Keratinocyte (primary cell): ENCODE measurements at regions not wholly inside any gene's neighbourhood (a gene's known extent, or its start where the extent isn't known, plus 50 kb on each side); places are given as distances from the start of the nearest gene placed in this dataset.
"Not testable (repeated sequence)": the region's sequence is repeated elsewhere in the genome, so short reads cannot be mapped to it uniquely, and the experiment has no call there.

ENCODE experiments used
- EZH2 ChIP-seq: IDR thresholded peaks from one replicate; pipeline ENCODE4 v1.6.1; 2012; ENCODE audit warnings: inconsistent platforms, mild to moderate bottlenecking, low read length, moderate library complexity
- TF ChIP-seq, protein P1 (sequence below), 3 experiments: IDR thresholded peaks in 1 of 3; conservative IDR thresholded peaks in 1 of 3; optimal IDR thresholded peaks in 1 of 3; 2 replicates in 2 of 3; 3 replicates in 1 of 3; pipeline versions ENCODE3 to v1.5.1; 2011; ENCODE audit warnings: low read length in 3 of 3, mild to moderate bottlenecking in 3 of 3, moderate library complexity in 2 of 3, control low read depth in 1 of 3, inconsistent platforms in 1 of 3; ENCODE audit not compliant: insufficient read depth in 2 of 3; ENCODE audit errors: extremely low read depth in 1 of 3

DNA sequence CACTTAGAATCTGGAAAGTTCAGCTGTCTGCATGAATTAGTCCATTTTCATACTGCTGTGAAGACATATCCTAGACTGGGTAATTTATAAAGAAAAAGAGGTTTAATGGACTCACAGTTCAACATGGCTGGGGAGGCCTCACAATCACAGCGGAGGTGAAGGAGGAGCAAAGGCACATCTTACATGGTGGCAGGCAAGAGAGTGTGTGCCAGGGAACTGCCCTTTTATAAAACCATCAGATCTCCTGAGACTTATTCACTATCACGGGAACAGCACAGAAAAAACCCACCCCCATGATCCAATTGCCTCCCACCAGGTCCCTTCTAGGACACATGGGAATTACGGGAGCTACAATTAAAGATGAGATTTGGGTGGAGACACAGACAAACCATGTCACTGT, 71.1 kb upstream of the ID2 start:
- TF ChIP-seq, protein P1, sequence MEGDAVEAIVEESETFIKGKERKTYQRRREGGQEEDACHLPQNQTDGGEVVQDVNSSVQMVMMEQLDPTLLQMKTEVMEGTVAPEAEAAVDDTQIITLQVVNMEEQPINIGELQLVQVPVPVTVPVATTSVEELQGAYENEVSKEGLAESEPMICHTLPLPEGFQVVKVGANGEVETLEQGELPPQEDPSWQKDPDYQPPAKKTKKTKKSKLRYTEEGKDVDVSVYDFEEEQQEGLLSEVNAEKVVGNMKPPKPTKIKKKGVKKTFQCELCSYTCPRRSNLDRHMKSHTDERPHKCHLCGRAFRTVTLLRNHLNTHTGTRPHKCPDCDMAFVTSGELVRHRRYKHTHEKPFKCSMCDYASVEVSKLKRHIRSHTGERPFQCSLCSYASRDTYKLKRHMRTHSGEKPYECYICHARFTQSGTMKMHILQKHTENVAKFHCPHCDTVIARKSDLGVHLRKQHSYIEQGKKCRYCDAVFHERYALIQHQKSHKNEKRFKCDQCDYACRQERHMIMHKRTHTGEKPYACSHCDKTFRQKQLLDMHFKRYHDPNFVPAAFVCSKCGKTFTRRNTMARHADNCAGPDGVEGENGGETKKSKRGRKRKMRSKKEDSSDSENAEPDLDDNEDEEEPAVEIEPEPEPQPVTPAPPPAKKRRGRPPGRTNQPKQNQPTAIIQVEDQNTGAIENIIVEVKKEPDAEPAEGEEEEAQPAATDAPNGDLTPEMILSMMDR (optimal IDR thresholded peaks at IDR 0.05 in 1 of 3, IDR thresholded peaks at IDR 0.05 in 1 of 3, conservative IDR thresholded peaks at IDR 0.05 in 1 of 3; ENCODE audit: extremely low read depth in 1 of 3, insufficient read depth in 2 of 3, low read length in 3 of 3) = not testable (repeated sequence)
- TF ChIP-seq EZH2 = not testable (repeated sequence)
